A673 (cell line): ENCODE measurements at regions not wholly inside any gene's neighbourhood (a gene's known extent, or its start where the extent isn't known, plus 50 kb on each side); places are given as distances from the start of the nearest gene placed in this dataset.

Source experiments
- EZH2 ChIP-seq: fragments of 200-600 bp; sonication (generic); IDR thresholded peaks from 2 replicates; pipeline ENCODE4 v1.6.1; 2017; ENCODE audit warnings: borderline replicate concordance, low read depth, mild to moderate bottlenecking, mixed read lengths, antibody characterized with exemption, low read length; ENCODE audit not compliant: poor library complexity, severe bottlenecking
- TF ChIP-seq, protein P1 (sequence below): fragments of 300-800, 200-600 bp; sonication (generic); conservative IDR thresholded peaks from 2 replicates; pipeline ENCODE4 v1.5.1; 2017; ENCODE audit warnings: low read depth, mild to moderate bottlenecking, antibody characterized with exemption, low read length, moderate library complexity, mixed read lengths

DNA sequence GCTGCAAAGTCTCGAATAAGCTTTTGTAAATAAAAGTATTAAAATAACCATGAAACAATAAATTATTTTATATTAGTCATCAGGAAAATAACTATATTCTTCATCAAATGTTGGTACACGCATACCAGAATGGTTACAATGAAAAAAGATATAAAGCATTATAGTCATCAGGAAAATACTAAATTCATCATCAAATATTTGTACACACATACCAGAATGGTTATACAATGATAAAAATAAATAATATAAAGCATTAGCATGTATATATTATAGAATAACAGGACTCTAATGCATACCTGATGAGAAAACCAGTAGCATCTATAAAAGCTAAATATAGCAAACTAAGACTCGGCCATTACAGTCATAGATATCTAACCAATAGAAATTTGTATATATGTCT is 202.9 kb downstream of the TRAM1L1 start:
- TF ChIP-seq, protein P1, sequence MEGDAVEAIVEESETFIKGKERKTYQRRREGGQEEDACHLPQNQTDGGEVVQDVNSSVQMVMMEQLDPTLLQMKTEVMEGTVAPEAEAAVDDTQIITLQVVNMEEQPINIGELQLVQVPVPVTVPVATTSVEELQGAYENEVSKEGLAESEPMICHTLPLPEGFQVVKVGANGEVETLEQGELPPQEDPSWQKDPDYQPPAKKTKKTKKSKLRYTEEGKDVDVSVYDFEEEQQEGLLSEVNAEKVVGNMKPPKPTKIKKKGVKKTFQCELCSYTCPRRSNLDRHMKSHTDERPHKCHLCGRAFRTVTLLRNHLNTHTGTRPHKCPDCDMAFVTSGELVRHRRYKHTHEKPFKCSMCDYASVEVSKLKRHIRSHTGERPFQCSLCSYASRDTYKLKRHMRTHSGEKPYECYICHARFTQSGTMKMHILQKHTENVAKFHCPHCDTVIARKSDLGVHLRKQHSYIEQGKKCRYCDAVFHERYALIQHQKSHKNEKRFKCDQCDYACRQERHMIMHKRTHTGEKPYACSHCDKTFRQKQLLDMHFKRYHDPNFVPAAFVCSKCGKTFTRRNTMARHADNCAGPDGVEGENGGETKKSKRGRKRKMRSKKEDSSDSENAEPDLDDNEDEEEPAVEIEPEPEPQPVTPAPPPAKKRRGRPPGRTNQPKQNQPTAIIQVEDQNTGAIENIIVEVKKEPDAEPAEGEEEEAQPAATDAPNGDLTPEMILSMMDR: no peak
- no peak for TF ChIP-seq EZH2
